ENCODE measurements at regions not wholly inside any gene's neighbourhood (a gene's known extent, or its start where the extent isn't known, plus 50 kb on each side); places are given as distances from the start of the nearest gene placed in this dataset.

GRCh38 chr11:19635332-19635731 is 77.3 kb upstream of the NAV2 start:
- no peaks in the 10 kb centered on the region for H3K36me3 ChIP-seq (replicated peaks; ENCODE audit: low read depth, low read length)
- no peak overlapping the region for H2AFZ ChIP-seq (ENCODE audit: low read depth, low read length)
- H3K4me3 ChIP-seq (ENCODE audit: low read length), result no peak overlapping the region
- no peak overlapping the region for H3K4me2 ChIP-seq (ENCODE audit: low read length)
- TF ChIP-seq EZH2phosphoT487 (IDR thresholded peaks at IDR 0.05; ENCODE audit: low read depth) (no peak), CTCF (IDR thresholded peaks at IDR 0.05; ENCODE audit: low read depth, low read length) (no peak)
- no peak overlapping the region for H3K27ac ChIP-seq (ENCODE audit: low read length)
- no peaks in the 10 kb centered on the region for H3K4me1 ChIP-seq (ENCODE audit: low read length)
- H3K9ac ChIP-seq (ENCODE audit: low read length), result no peak overlapping the region
- H3K9me3 ChIP-seq (ENCODE audit: insufficient read depth, low read length), result no peaks in the 10 kb centered on the region
- no peaks in the 10 kb centered on the region for H3K79me2 ChIP-seq (ENCODE audit: low read length)
- no peaks in the 10 kb centered on the region for H4K20me1 ChIP-seq (ENCODE audit: insufficient read depth, low read length)
- H3K27me3 ChIP-seq (ENCODE audit: low read depth, low read length), result peaks cover 9% of the 10 kb centered on the region; the same call in 1 of the 2 replicates

DNA sequence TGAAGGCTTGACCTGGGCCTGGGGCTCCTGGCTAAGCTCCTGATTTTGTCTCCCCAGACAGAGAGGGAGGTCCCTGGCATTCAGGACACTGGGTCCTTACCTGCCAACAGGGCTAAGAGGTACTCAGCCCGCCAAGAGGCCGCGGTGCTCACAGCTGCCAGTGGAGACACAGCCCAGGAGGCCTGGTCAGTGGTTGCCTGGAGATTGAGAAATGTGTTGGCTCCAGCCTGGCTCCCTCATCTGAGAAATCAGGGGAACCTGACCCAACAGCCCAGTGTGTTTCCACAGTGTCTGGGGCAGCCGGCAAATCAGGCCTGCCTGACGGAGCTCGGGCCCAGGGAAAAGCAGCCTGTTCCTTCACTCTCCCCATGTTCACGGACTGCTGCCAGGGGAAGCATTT is 79.4 kb upstream of the NAV2 start:
- Histone ChIP-seq H3K9me3 (ENCODE audit: insufficient read depth, low read length) (no peaks in the 10 kb centered on the region), H3K9ac (ENCODE audit: low read length) (no peak overlapping the region), H3K36me3 (replicated peaks; ENCODE audit: low read depth, low read length) (no peaks in the 10 kb centered on the region), H3K27ac (ENCODE audit: low read length) (no peak overlapping the region), H2AFZ (ENCODE audit: low read depth, low read length) (no peak overlapping the region), H4K20me1 (ENCODE audit: insufficient read depth, low read length) (no peaks in the 10 kb centered on the region), H3K4me2 (ENCODE audit: low read length) (no peak overlapping the region), H3K27me3 (ENCODE audit: low read depth, low read length) (peaks cover 9% of the 10 kb centered on the region; the same call in 1 of the 2 replicates), H3K79me2 (ENCODE audit: low read length) (no peaks in the 10 kb centered on the region), H3K4me3 (ENCODE audit: low read length) (no peak overlapping the region), H3K4me1 (ENCODE audit: low read length) (no peaks in the 10 kb centered on the region)
- TF ChIP-seq EZH2phosphoT487 (IDR thresholded peaks at IDR 0.05; ENCODE audit: low read depth) (no peak), CTCF (IDR thresholded peaks at IDR 0.05; ENCODE audit: low read depth, low read length) (no peak)

- Histone ChIP-seq H3K9ac (ENCODE audit: low read length) (no peak overlapping the region), H3K4me3 (ENCODE audit: low read length) (no peak overlapping the region), H3K4me2 (ENCODE audit: low read length) (no peak overlapping the region), H3K79me2 (ENCODE audit: low read length) (no peaks in the 10 kb centered on the region), H4K20me1 (ENCODE audit: insufficient read depth, low read length) (no peaks in the 10 kb centered on the region), H2AFZ (ENCODE audit: low read depth, low read length) (no peak overlapping the region), H3K4me1 (ENCODE audit: low read length) (no peaks in the 10 kb centered on the region), H3K27ac (ENCODE audit: low read length) (no peak overlapping the region), H3K27me3 (ENCODE audit: low read depth, low read length) (peaks cover 9% of the 10 kb centered on the region; the same call in 1 of the 2 replicates), H3K9me3 (ENCODE audit: insufficient read depth, low read length) (no peaks in the 10 kb centered on the region), H3K36me3 (replicated peaks; ENCODE audit: low read depth, low read length) (no peaks in the 10 kb centered on the region)
- TF ChIP-seq EZH2phosphoT487 (IDR thresholded peaks at IDR 0.05; ENCODE audit: low read depth) (no peak), CTCF (IDR thresholded peaks at IDR 0.05; ENCODE audit: low read depth, low read length) (no peak)
Measured at GRCh38 chr11:19632499-19632834, 80.2 kb upstream of the NAV2 start.

- Histone ChIP-seq H3K4me1 (ENCODE audit: low read length) (no peaks in the 10 kb centered on the region), H3K36me3 (replicated peaks; ENCODE audit: low read depth, low read length) (no peaks in the 10 kb centered on the region), H4K20me1 (ENCODE audit: insufficient read depth, low read length) (no peaks in the 10 kb centered on the region), H3K27me3 (ENCODE audit: low read depth, low read length) (peaks cover 9% of the 10 kb centered on the region; the same call in 1 of the 2 replicates), H3K4me2 (ENCODE audit: low read length) (no peak overlapping the region), H3K4me3 (ENCODE audit: low read length) (no peak overlapping the region), H3K27ac (ENCODE audit: low read length) (no peak overlapping the region), H3K79me2 (ENCODE audit: low read length) (no peaks in the 10 kb centered on the region), H2AFZ (ENCODE audit: low read depth, low read length) (no peak overlapping the region), H3K9me3 (ENCODE audit: insufficient read depth, low read length) (no peaks in the 10 kb centered on the region), H3K9ac (ENCODE audit: low read length) (no peak overlapping the region)
- TF ChIP-seq CTCF (IDR thresholded peaks at IDR 0.05; ENCODE audit: low read depth, low read length) (no peak), EZH2phosphoT487 (IDR thresholded peaks at IDR 0.05; ENCODE audit: low read depth) (no peak)
Measured at GRCh38 chr11:19631712-19632498, 80.7 kb upstream of the NAV2 start.
